ENCODE measurements at regions not wholly inside any gene's neighbourhood (a gene's known extent, or its start where the extent isn't known, plus 50 kb on each side); places are given as distances from the start of the nearest gene placed in this dataset.

GRCh38 chr3:59128685-59129084 lies 78.9 kb upstream of the CFAP20DC start:
- no peaks in the 10 kb centered on the region for H3K9me3 ChIP-seq (replicated peaks in 1 of 3)
- no peak overlapping the region for H3K4me3 ChIP-seq
- no peaks in the 10 kb centered on the region for H3K27me3 ChIP-seq
- WGBS, 4 donors = 78 to 93% (median 84%) methylated on average over 3 of the region's 3 CpGs
- no peaks in the 10 kb centered on the region for H3K36me3 ChIP-seq (replicated peaks in 1 of 2)
- no peak overlapping the region for H3K27ac ChIP-seq
- H3K4me1 ChIP-seq (replicated peaks in 1 of 2) = peaks cover 8 to 9% of the 10 kb centered on the region in 2 donors
- TF ChIP-seq CTCF (IDR thresholded peaks at IDR 0.05) (no peak), POLR2A (IDR thresholded peaks at IDR 0.05) (no peak)
- intact Hi-C loops (cut with DNase I) = no loop called here
- no peak for DNase-seq

GRCh38 chr3:59127071-59127470 lies 77.2 kb upstream of the CFAP20DC start:
- H3K4me1 ChIP-seq (replicated peaks in 1 of 2) = peaks cover 6 to 8% of the 10 kb centered on the region in 2 donors
- H3K36me3 ChIP-seq (replicated peaks in 1 of 2) = no peaks in the 10 kb centered on the region
- no peak overlapping the region for H3K4me3 ChIP-seq
- intact Hi-C loops (cut with DNase I) = no loop called here
- H3K27ac ChIP-seq = no peak overlapping the region
- TF ChIP-seq POLR2A (IDR thresholded peaks at IDR 0.05) (no peak), CTCF (IDR thresholded peaks at IDR 0.05) (no peak)
- H3K9me3 ChIP-seq (replicated peaks in 1 of 3) = no peaks in the 10 kb centered on the region
- no peaks in the 10 kb centered on the region for H3K27me3 ChIP-seq
- no peak for DNase-seq

DNA sequence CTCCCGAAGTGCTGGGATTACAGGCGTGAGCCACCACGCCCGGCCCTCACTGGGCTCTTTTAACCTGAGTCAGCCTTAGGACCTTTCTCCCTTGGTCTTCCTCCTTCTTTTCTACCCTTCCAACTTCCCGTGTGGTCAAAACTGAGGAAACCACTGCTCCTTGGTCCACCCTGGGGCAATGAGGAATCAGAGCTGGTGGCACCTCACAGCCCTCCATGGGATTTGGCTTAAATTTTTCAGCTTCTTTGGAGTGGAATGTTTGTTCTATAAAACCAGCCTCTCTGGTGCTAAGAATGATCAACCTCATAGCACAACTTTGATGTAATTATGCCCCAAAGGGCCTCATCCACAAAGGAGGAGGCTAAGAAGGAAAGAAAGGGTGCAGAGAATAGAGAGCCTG lies 76.6 kb upstream of the CFAP20DC start:
- H3K36me3 ChIP-seq (replicated peaks in 1 of 2) = no peaks in the 10 kb centered on the region
- H3K4me1 ChIP-seq (replicated peaks in 1 of 2) = peaks cover 0 to 8% of the 10 kb centered on the region in 2 donors
- TF ChIP-seq CTCF (IDR thresholded peaks at IDR 0.05) = no peak
- no peak for TF ChIP-seq POLR2A (IDR thresholded peaks at IDR 0.05)
- no peak for DNase-seq
- H3K9me3 ChIP-seq (replicated peaks in 1 of 3) = no peaks in the 10 kb centered on the region
- intact Hi-C loops (cut with DNase I) = no loop called here
- 92 to 95% (median 93%) methylated on average over 5 of the region's 5 CpGs for WGBS, 4 donors
- no peak overlapping the region for H3K27ac ChIP-seq
- no peak overlapping the region for H3K4me3 ChIP-seq
- no peaks in the 10 kb centered on the region for H3K27me3 ChIP-seq

DNA sequence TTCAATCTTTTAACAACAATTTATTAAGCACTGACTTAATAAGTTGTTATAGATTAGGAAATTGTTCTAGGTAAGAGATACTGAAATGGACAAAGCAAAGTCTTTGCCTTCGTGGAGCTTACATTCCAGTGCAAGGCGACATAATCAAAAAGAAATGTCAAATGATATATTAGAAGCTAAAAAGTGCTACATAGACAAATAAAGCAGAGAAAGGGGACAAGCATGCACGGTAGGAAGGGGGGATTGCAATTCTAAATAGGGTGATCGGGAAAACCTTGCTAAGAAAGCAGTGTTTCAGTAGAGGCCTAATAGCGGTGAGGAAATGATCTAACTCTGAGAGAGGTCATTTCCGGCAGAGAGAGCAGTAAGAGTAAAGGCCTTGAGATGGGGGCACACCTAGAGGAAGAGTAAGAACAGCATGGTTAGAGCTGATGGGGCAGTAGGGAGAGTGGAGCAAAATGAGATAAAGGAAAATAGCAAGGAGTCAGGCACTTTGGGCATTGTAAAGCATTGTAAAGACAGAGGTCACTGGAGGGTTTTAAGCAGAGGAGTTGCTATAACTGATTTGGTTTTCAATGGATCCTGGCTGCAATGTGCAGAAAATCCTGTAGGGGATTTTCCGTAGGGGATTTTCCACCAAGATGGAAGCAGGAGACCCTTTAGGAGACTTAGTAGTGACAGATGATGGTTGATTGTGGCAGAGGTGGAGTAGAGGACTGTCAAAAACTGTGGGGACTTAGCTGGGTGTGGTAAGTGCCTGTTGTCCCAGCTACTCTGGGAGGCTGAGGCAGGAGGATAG lies 71.7 kb upstream of the CFAP20DC start:
- DNase-seq = no peak
- no peaks in the 10 kb centered on the region for H3K4me1 ChIP-seq (replicated peaks in 1 of 2)
- TF ChIP-seq POLR2A (IDR thresholded peaks at IDR 0.05) (no peak), CTCF (IDR thresholded peaks at IDR 0.05) (no peak)
- no peaks in the 10 kb centered on the region for H3K9me3 ChIP-seq (replicated peaks in 1 of 3)
- intact Hi-C loops (cut with DNase I) = no loop called here
- no peaks in the 10 kb centered on the region for H3K36me3 ChIP-seq (replicated peaks in 1 of 2)
- H3K27me3 ChIP-seq = no peaks in the 10 kb centered on the region
- no peak overlapping the region for H3K4me3 ChIP-seq
- H3K27ac ChIP-seq = no peak overlapping the region
- 88 to 93% (median 91%) methylated on average over 7 of the region's 7 CpGs for WGBS, 4 donors
